ENCODE measurements at regions not wholly inside any gene's neighbourhood (a gene's known extent, or its start where the extent isn't known, plus 50 kb on each side); places are given as distances from the start of the nearest gene placed in this dataset.

- no peak for DNase-seq (ENCODE audit: extremely low spot score)
- POLR2A ChIA-PET, result no interaction called here
- no peak for TF ChIP-seq CTCF (IDR thresholded peaks at IDR 0.05; ENCODE audit: control extremely low read depth, extremely low read depth, low read depth, missing control alignments)
- CTCF ChIA-PET, result no interaction called here
These were observed 109.8 kb downstream of the RAB11FIP2 start for GRCh38 chr10:117936976-117937375.

- no peak for TF ChIP-seq CTCF (IDR thresholded peaks at IDR 0.05; ENCODE audit: control extremely low read depth, extremely low read depth, low read depth, missing control alignments)
These were observed 108.6 kb downstream of the RAB11FIP2 start for GRCh38 chr10:117938104-117938503.

GRCh38 chr10:117942226-117942625, 104.5 kb downstream of the RAB11FIP2 start:
- ChIA-PET CTCF (no interaction called here), POLR2A (no interaction called here)
- DNase-seq (ENCODE audit: extremely low spot score), result no peak
- TF ChIP-seq CTCF (IDR thresholded peaks at IDR 0.05; ENCODE audit: control extremely low read depth, extremely low read depth, low read depth, missing control alignments), result no peak

More at GRCh38 chr10:117938104-117938503, 108.6 kb downstream of the RAB11FIP2 start:
- no peak for DNase-seq (ENCODE audit: extremely low spot score)
- POLR2A ChIA-PET, result no interaction called here
- CTCF ChIA-PET, result no interaction called here

- TF ChIP-seq CTCF (IDR thresholded peaks at IDR 0.05; ENCODE audit: control extremely low read depth, extremely low read depth, low read depth, missing control alignments), result no peak
- DNase-seq (ENCODE audit: extremely low spot score), result no peak
- CTCF ChIA-PET, result no interaction called here
- POLR2A ChIA-PET, result no interaction called here
These were observed 101.9 kb downstream of the RAB11FIP2 start for GRCh38 chr10:117944676-117945447.

GRCh38 chr10:117945651-117946050, 101.1 kb downstream of the RAB11FIP2 start:
- CTCF ChIA-PET, result interaction anchor here (1.0 kb wide), 1 partner anchor 28 kb away, joined by 3 read pairs; no protein-coding TSS in a partner anchor
- TF ChIP-seq CTCF (IDR thresholded peaks at IDR 0.05; ENCODE audit: control extremely low read depth, extremely low read depth, low read depth, missing control alignments), result no peak
- POLR2A ChIA-PET, result no interaction called here
- DNase-seq (ENCODE audit: extremely low spot score), result no peak

- no peak for DNase-seq (ENCODE audit: extremely low spot score)
These were observed 100.1 kb downstream of the RAB11FIP2 start for GRCh38 chr10:117946525-117947070.

More at GRCh38 chr10:117946525-117947070, 100.1 kb downstream of the RAB11FIP2 start:
- POLR2A ChIA-PET, result no interaction called here
- TF ChIP-seq CTCF (IDR thresholded peaks at IDR 0.05; ENCODE audit: control extremely low read depth, extremely low read depth, low read depth, missing control alignments), result no peak
- CTCF ChIA-PET, result interaction anchor here (1.0 kb wide), 1 partner anchor 27 kb away, joined by 3 read pairs; no protein-coding TSS in a partner anchor
